Stimulated activated CD4-positive, alpha-beta T cell treated with anti-CD3 and anti-CD28 coated beads, Interleukin-12 subunit alpha, Interleukin-12 subunit beta, amount 100 ng/mL, for 4 hours (primary cell): ENCODE measurements at regions not wholly inside any gene's neighbourhood (a gene's known extent, or its start where the extent isn't known, plus 50 kb on each side); places are given as distances from the start of the nearest gene placed in this dataset.

Source experiments
- DNase-seq: peaks from one replicate; pipeline ENCODE4 v3.0.0-alpha.2; 2020

GRCh38 chr11:69366591-69366990, 72.6 kb downstream of the MYEOV start:
- DNase-seq, result no peak

- no peak for DNase-seq
Observed at GRCh38 chr11:69367211-69367964, 73.4 kb downstream of the MYEOV start.

DNA sequence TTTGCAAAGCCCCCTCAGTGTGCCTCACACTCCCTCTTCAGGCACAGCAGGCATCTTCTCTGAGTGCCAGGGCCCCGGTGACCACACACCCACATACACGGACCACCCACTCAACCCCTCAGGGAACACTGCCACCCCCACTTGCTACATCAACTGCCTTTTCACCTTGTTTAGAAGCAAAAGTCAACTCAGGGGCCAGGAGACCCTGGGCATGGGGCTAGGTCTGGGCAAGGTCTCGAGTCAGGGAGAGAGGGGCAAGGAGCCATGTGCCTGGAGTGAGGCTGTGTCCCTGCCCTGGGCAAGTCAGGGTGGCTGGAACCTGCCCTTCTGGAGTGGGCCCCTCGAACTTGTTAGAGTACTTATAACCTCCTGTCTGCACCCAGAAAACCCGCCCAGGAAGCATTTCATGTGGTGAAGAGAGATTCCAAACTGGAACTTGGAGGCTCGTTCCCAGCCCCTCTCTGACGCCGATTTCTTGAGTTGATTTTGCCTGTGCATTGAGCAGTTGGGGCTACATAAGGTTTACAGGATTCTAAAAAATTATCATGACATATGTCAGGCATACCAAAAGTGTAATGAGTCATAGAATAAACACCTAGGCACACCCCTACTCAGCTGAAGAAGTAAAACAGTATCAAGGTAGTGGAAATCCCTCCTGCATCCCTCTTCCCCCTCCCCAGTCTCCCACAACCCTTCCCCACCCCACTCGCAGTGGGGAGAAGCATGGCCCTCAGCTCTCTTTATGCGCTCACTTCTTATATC, 74.3 kb downstream of the MYEOV start:
- no peak for DNase-seq

DNA sequence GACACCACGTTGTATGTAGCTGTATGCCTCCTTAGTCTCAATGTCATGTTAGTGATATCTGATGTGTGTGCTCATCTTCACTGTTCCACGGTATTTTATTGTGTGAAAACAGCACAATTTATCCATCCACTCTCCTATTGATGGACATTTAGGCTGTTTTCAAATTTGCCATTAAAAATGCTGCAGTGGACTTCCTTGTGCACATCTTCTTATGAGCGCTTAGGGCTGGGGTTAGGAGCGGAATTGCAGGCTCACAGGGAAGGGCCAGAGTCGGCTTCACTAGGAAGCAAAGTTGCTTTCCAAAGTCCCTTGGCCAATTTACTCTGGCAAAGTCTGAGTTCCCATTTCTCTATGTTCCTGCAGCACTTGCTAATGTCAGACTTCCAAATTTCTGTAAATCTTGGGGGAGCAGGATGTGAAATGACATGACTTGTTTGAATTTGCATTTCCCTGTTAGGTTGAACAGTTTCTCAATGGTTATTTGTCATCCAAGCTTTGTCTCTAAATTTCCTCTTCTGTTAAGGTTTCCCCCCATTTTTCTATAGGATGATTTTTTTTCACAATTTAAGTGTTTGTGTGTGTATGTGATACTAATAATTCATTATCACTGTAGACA, 75.4 kb downstream of the MYEOV start:
- DNase-seq, result no peak

DNA sequence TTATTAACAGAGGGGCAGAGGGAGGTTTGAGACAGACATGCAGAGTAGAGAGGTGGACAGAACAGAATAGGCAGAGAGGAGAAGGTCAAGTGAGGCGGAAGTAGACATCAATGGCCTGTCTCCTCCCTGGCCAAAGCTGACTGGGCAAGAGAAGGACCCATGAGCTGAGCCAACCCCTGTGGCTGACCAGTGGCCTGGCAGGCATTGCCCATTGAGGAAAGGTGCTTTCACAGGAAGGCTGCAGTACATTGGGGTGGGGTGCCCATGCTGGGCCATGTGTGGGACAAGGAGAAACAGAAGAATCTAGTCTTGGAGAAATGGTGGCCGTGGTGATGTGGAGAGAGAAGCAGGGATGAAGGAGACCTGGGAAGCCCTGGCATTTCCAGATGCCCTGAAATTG, 76.0 kb downstream of the MYEOV start:
- DNase-seq, result no peak

GRCh38 chr11:69370984-69371709, 77.2 kb downstream of the MYEOV start:
- DNase-seq, result no peak

DNA sequence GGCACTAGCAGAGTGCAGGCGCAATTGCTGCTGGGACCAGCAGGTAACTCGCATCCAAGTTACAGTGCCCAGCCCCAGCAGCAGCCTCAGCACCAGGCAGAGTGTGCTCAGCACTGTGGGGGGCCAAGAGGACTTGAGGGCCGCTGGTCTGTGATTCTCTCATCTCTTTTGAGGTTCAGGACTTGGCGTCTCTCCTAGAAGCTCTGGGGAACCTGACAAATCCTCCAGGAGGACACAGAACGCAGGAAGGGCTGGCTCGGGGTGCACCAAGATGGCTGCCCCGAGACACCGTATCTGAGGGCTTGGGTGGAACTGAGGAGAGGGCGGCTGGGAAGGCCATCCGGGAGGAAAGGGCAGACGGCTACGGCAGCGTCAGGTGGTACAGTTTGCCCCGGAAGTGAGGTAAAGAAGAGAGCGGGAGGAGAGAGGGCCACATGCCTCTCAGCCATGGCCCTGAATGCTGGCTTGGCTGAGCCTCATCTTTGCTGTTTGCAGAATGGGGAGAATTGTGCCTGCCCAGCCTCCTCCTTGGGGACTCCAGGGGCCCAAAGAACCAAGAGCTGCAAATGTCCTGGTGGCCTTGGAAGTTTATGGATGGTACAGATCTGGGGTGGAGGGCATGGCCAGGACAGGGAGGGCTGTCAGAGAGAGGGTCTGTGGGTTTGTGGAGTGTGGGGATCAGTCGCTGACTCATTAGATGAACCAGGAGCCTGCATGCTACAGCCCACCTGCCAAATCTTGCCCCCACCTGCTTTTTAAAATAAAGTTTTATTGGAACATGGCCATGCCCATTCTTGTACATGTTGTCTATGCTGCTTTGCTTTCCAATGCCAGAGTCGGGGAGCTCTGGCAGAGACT, 78.0 kb downstream of the MYEOV start:
- DNase-seq, result no peak

DNA sequence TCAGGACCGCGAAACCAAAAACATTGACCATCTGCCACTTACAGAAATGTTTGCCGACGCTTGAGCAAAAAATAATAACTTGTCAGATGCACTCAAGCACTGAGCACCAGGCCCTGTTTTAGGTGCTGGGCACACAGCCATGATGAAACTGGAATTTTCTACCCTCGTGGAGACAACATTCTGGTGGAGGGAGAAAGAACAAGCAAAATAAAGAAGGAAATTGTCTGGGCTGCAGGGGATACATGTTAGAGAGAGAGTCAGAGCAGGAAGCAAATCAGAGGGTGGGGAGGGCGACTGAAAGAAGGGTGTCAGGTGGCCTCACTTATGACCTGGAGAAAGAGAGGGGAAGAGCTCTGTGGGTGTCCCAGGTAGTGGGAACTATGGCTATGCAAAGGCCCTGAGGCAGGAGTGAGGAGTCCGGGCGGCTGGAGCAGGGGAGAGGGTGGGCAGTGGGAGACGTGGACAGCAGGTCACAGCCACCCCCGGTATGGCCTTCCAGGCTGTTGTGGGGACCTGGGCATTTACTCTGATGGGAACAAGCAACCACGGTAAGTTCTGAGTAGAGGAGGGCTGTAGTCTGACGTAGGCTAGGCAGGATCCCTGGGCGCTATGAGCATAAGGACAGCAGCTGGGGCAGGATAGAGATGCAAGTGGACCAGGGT, 78.8 kb downstream of the MYEOV start:
- no peak for DNase-seq

GRCh38 chr11:69373251-69373635, 79.3 kb downstream of the MYEOV start:
- DNase-seq, result no peak

DNA sequence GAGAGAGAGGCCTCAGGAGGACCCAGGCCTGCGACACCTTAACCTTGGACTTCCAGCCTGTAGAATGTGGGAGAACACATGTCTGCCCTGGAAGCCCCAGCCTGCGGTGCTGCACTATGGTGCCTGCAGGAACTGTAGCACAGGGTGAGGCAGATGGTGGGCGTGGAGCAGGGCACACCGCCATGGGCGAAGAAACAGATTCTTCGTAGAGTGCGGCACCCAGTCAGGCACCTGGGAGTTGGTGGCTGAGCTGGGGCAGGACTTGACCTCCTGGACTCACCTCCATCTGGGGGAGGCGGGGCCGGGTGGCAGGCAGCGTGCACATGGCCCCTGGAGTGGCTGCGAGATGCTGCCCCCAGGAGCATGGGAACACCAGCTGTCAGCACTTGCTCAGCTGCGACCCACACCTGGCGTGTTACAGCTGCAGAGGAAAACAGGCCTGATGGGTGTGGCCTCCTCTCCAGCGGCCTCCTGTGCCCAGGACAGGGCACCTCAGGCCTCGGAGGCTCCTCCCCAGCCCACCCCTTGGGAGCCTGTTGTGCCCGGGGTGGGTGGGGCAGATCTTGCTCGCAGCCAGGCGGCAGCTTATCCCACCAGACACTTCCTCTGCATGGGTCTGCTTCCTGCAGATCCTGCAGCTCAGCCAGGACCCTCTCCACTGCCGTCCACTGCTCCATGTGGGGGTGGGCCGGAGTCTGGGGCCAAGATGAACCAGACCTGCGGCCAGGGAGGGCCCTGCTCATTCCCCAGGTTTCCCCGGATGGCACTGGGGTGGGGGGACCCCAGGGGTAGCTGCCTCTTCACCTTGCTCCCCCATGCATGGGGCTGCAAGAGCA, 80.4 kb downstream of the MYEOV start:
- no peak for DNase-seq

DNA sequence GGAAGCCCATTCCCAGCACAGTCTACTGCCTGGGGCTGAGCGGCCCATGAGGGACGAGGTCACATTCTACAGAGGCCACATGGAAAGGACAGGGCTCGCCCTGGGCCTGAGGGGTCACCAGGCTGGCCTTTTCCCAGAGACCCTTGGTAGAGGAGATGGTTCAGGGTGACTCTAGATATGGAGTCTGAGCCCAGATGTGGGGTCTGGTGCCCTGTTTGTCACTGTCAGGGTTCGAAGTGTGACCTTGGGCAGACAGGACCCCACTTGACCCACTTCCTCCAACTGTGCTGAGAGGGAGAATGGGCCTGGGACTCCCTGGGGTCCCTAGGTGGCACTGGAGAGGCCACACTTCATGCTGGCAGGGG, 81.0 kb downstream of the MYEOV start:
- DNase-seq, result no peak

- DNase-seq, result no peak
Observed at GRCh38 chr11:69375316-69376154, 81.6 kb downstream of the MYEOV start.

DNA sequence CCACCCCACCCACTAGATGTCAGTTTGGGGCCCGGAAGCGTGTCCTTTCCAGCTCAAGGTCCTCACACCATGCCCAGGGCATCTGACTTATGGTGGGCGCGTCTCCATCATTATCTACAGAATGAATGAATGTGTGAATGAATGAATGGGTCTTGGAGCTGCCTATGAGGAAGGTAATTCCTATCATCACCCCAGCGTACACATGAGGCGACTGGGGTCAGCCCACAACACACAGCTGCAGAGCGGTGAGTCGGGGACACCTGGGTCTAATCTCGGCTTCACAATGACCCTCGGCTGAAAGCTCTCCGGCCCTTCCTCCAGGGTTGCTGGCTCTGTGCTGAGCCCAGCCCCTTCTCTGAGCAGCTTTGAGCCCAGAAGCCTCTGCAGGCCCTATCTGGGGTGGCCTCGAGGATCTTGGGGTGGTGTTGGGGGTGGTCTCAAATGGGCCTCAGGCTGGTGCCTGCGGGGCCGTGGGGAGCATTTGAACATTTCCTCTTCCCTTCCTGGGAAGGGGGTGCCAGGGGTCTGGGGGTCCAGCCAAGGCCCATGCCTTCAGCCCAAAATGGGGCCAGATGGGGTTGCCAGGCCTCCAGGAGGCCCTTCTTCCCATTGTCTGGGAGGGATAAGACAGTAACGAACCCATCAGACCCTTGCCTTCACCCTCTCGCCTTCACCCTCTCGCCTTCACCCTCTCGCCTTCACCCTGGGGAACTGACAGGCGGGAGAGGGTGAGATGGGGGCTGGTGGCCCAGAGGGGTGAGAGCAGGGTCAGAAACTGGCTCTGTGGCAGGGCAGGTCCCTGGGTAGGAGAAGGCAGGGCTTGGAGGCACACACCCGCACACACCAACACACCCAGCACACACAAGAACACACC, 82.4 kb downstream of the MYEOV start:
- no peak for DNase-seq

DNA sequence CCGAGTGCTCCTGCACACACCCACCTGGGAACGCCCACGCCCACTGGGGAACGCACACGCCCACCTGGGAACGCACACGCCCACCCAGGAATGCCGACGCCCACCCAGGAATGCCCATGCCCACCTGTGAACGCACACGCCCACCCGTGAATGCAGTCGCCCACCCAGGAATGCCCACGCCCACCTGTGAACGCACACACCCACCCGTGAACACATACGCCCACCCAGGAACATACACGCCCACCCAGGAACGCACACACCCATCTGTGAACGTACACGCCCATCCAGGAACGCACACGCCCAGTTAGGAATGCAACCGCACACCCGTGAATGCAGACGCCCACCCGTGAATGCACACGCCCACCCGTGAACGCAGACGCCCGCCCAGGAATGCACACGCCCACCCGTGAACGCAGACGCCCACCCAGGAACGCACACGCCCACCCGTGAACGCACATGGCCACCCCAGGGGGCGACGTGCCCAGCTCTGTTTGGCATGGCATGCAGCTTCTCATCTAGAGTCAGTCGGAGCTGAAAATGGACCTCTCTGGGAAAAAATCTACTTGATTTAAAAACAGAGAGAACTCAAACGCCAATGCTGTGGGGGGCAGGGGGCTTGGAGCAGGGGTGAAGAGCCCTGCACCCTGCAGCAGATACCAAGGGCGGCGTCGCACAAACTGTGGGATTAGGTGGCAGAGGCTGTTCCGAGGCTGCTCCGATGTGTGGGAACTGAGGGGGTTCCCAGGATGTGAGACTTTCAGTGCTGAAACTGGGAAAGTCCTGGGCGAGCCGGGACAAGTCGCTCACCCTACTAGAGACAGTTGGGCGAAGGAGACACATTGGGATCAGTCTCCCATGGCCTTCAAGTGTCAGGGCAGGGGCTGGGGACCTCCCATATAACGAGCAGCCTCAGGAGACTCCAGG, 83.3 kb downstream of the MYEOV start:
- no peak for DNase-seq

- DNase-seq, result no peak
Observed at GRCh38 chr11:69377953-69378302, 84.0 kb downstream of the MYEOV start.

DNA sequence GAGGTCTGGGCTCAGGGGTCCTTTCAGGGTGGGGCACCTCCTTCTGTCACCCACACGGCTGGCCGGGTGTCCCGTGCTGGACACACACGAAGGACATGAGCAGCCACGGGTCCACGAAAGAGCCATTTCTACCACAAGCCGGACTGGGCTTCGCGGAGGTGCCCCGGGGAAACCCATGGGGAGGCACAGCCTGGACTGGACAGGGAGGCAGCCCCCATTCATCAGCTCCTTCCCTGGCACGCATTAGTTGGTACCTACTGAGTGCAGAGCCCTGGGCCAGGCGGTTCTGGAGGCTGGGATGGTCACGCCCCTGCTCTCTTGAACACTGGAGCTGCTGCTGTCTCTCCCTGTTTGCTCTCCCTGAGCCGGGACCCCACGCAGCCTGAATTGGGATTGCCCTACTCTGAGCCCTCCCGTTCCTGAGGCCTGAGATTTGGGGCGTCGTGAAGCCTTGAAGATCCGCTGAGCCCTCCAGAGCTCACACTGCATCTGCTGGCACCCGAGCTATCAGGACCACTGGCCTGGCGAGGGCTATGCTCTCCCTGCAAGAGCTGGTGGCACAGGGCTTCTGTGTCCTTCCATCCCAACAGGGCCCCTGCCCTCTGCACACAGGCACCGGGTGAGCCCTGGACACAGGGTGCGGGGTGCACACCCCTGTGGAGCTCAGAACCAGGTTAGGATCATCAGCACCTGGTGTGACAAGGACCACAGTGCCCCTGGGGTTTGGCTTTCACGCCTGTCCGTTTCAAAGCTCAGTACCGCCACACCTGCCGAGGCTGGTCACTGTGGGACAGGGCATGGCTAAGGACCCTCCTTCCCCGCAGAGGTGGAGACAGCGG, 84.6 kb downstream of the MYEOV start:
- no peak for DNase-seq

GRCh38 chr11:69380451-69380901, 86.5 kb downstream of the MYEOV start:
- DNase-seq, result no peak
